ENCODE measurements at regions not wholly inside any gene's neighbourhood (a gene's known extent, or its start where the extent isn't known, plus 50 kb on each side); places are given as distances from the start of the nearest gene placed in this dataset.

GRCh38 chr5:133701871-133702270 is 89.5 kb upstream of the FSTL4 start:
- no peak overlapping the region for H3K4me3 ChIP-seq (ENCODE audit: low read length)
- no peak for DNase-seq (ENCODE audit: low read depth)
- TF ChIP-seq, protein P1, sequence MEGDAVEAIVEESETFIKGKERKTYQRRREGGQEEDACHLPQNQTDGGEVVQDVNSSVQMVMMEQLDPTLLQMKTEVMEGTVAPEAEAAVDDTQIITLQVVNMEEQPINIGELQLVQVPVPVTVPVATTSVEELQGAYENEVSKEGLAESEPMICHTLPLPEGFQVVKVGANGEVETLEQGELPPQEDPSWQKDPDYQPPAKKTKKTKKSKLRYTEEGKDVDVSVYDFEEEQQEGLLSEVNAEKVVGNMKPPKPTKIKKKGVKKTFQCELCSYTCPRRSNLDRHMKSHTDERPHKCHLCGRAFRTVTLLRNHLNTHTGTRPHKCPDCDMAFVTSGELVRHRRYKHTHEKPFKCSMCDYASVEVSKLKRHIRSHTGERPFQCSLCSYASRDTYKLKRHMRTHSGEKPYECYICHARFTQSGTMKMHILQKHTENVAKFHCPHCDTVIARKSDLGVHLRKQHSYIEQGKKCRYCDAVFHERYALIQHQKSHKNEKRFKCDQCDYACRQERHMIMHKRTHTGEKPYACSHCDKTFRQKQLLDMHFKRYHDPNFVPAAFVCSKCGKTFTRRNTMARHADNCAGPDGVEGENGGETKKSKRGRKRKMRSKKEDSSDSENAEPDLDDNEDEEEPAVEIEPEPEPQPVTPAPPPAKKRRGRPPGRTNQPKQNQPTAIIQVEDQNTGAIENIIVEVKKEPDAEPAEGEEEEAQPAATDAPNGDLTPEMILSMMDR (IDR thresholded peaks at IDR 0.05; ENCODE audit: insufficient read depth, low read depth, low read length, missing control alignments): no peak

DNA sequence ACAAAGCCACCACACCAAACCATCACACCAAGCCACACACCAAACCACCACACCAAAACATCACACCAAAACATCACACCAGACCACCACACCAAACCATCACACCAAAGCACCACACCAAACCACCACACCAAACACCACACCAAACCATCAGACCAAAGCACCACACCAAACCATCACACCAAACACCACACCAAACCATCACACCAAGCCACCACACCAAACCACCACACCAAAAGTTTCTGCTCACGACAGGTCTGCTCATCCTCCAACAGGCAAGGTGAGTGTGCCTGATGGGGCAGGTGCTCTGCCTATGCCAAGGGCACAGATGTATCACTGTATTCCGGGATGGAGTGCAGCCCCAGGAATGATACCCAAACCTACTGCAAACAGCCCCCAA is 87.9 kb upstream of the FSTL4 start:
- TF ChIP-seq, protein P1 (IDR thresholded peaks at IDR 0.05; ENCODE audit: insufficient read depth, low read depth, low read length, missing control alignments): no peak
- no peak for DNase-seq (ENCODE audit: low read depth)
- no peak overlapping the region for H3K4me3 ChIP-seq (ENCODE audit: low read length)

- TF ChIP-seq, protein P1 (IDR thresholded peaks at IDR 0.05; ENCODE audit: insufficient read depth, low read depth, low read length, missing control alignments): no peak
- DNase-seq (ENCODE audit: low read depth): no peak
- no peak overlapping the region for H3K4me3 ChIP-seq (ENCODE audit: low read length)
Observed at GRCh38 chr5:133698646-133699526, 86.5 kb upstream of the FSTL4 start.

GRCh38 chr5:133698259-133698554 is 85.9 kb upstream of the FSTL4 start:
- no peak for DNase-seq (ENCODE audit: low read depth)
- H3K4me3 ChIP-seq (ENCODE audit: low read length): no peak overlapping the region
- TF ChIP-seq, protein P1 (IDR thresholded peaks at IDR 0.05; ENCODE audit: insufficient read depth, low read depth, low read length, missing control alignments): no peak

DNA sequence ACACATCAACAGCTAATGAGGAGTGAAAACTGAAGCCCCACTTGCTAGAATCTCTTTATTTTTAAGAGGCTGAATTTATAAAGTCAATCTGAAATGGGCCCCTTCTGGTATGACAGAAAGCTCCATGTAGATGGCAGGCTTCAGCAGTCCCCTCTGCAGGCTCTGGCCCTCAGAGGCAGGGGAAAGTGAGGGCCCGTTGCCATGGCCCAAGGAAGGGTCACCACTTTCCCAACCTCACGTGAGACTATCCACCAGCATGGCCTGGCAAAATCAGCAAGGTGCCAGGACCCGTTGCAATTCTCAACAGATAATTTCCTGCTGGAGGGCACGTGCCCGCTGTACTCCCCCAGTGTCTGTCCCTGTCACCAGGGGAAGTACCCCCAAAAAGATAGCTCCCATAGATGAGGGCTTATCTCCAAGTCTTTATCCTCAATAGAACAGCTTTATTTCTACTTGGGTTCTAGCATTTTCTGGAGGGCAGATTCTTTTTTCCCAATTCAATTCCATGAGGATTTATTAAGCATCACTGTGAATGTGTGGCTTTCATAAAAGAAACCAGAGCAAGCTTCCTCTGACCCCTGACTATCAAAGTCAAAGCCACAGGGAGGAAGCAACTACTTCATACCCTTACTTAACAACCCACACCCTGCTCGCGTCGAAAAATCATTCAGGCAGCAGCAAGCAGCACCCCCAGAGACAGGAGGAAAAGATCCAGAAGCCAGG is 85.4 kb upstream of the FSTL4 start:
- H3K4me3 ChIP-seq (ENCODE audit: low read length): no peak overlapping the region
- TF ChIP-seq, protein P1 (IDR thresholded peaks at IDR 0.05; ENCODE audit: insufficient read depth, low read depth, low read length, missing control alignments): no peak
- no peak for DNase-seq (ENCODE audit: low read depth)

DNA sequence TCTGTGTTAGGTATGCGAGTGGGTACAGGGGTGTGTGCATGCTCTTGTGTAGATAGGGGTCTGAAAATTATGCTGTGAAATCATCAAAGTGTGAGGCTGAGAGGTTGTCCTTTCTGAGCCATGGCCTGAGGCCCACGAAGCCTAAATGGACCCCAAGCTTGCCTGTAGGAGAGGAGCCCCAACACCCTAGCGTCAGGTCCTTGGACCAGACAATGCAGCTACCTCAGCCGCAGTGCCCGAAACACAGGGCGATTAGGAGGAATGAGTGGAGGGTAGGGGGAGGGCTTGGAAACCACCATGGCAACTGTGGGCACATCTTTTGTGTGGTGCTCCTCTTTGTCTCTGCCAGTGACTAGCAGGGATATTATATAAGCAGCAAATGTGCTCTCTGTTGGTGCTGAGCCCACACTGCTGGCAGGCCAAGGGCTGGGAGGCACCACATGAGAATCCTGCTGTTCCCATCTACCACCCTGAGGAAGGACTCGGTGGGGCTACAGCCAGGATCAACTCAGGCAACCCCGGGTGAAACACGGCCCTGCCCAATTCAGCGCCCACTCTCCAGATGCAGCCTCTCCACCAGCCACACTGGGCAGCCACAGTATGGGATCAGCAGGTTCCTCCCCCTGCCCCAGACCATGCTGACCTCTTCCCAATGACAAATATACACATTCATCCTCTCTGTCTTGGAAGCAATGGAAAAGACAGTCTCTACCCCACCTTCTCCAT is 84.6 kb upstream of the FSTL4 start:
- H3K4me3 ChIP-seq (ENCODE audit: low read length): no peak overlapping the region
- DNase-seq (ENCODE audit: low read depth): no peak
- TF ChIP-seq, protein P1 (IDR thresholded peaks at IDR 0.05; ENCODE audit: insufficient read depth, low read depth, low read length, missing control alignments): no peak
